PC-9 (cell line): ENCODE measurements at regions not wholly inside any gene's neighbourhood (a gene's known extent, or its start where the extent isn't known, plus 50 kb on each side); places are given as distances from the start of the nearest gene placed in this dataset.

ENCODE experiments used
- BruUV-seq: library from RNA; stranded (reverse); fragments of 400-500 nt; replicated peaks from 2 replicates; lab custom pipeline; 2021; lab: Mats Ljungman, UMichigan
- CTCF ChIA-PET: fragments of 300-600 bp; sonication (Branson Sonifier 250); formaldehyde crosslinking; loops from one replicate; lab custom pipeline; 2022; ENCODE audit warnings: antibody characterized with exemption; lab: Charles Lee
- POLR2A ChIA-PET: fragments of 300-600 bp; sonication (Branson Sonifier 250); formaldehyde crosslinking; loops from one replicate; lab custom pipeline; 2022; ENCODE audit warnings: antibody characterized with exemption; ENCODE audit not compliant: unreplicated experiment; lab: Charles Lee
- DNase-seq, 2 experiments: peaks; one replicate each; pipeline versions ENCODE4 v3.0.0 to v3.0.0-alpha.2; 2015 to 2022; ENCODE audit warnings: mixed read lengths in 1 of 2
- H2AFZ ChIP-seq: fragments of 200-600 bp; sonication (generic); 2 replicates; pipeline ENCODE4 v1.8.1; 2017; ENCODE audit warnings: antibody characterized with exemption
- H3F3A ChIP-seq: fragments of 200-600 bp; sonication (generic); 2 replicates; pipeline ENCODE4 v1.8.1; 2017; ENCODE audit warnings: antibody characterized with exemption, mild to moderate bottlenecking, low read depth; ENCODE audit not compliant: insufficient read depth
- H3K27ac ChIP-seq: fragments of 200-600 bp; sonication (generic); 2 replicates; pipeline ENCODE4 v1.6.1; 2016; ENCODE audit warnings: mixed run types
- H3K27me3 ChIP-seq: fragments of 200-600 bp; sonication (generic); 2 replicates; pipeline ENCODE4 v1.6.1; 2016; ENCODE audit warnings: low read depth, mixed run types; ENCODE audit not compliant: insufficient read depth
- H3K36me3 ChIP-seq: fragments of 200-600 bp; sonication (generic); 2 replicates; pipeline ENCODE4 v1.6.1; 2016; ENCODE audit warnings: low read depth, mixed run types
- H3K4me1 ChIP-seq: fragments of 200-600 bp; sonication (generic); replicated peaks from 2 replicates; pipeline ENCODE4 v1.6.1; 2016; ENCODE audit warnings: mixed run types; ENCODE audit not compliant: insufficient read depth
- H3K4me2 ChIP-seq: fragments of 200-600 bp; sonication (generic); 2 replicates; pipeline ENCODE4 v1.6.1; 2017; ENCODE audit warnings: mixed run types
- H3K4me3 ChIP-seq: fragments of 200-600 bp; sonication (generic); 2 replicates; pipeline ENCODE4 v1.6.1; 2016; ENCODE audit warnings: mixed run types
- H3K79me2 ChIP-seq: fragments of 200-600 bp; sonication (generic); 2 replicates; pipeline ENCODE4 v1.6.1; 2017; ENCODE audit warnings: low read depth, mixed run types
- H3K9me2 ChIP-seq: fragments of 200-600 bp; sonication (generic); 2 replicates; pipeline ENCODE4 v1.8.1; 2017; ENCODE audit warnings: mild to moderate bottlenecking; ENCODE audit not compliant: insufficient read depth
- H3K9me3 ChIP-seq: fragments of 200-600 bp; sonication (generic); 2 replicates; pipeline ENCODE4 v1.8.1; 2016; ENCODE audit warnings: low read depth; ENCODE audit not compliant: insufficient read depth
- H4K20me1 ChIP-seq: fragments of 200-600 bp; sonication (generic); 2 replicates; pipeline ENCODE4 v1.8.1; 2017; ENCODE audit not compliant: insufficient read depth
- CTCF ChIP-seq: fragments of 200-600 bp; sonication (generic); conservative IDR thresholded peaks from 2 replicates; pipeline ENCODE4 v1.6.1; 2017; ENCODE audit warnings: mixed run types, antibody characterized with exemption, mild to moderate bottlenecking, moderate library complexity
- EZH2 ChIP-seq: fragments of 200-600 bp; sonication (generic); IDR thresholded peaks from 2 replicates; pipeline ENCODE4 v1.8.0; 2017; ENCODE audit warnings: antibody characterized with exemption, low read depth
- intact Hi-C: fragments of 100-400 bp; cut with micrococcal nuclease; formaldehyde crosslinking; loops from one replicate; pipeline ENCODE4 v1.10.0; 2022; ENCODE audit not compliant: unreplicated experiment

DNA sequence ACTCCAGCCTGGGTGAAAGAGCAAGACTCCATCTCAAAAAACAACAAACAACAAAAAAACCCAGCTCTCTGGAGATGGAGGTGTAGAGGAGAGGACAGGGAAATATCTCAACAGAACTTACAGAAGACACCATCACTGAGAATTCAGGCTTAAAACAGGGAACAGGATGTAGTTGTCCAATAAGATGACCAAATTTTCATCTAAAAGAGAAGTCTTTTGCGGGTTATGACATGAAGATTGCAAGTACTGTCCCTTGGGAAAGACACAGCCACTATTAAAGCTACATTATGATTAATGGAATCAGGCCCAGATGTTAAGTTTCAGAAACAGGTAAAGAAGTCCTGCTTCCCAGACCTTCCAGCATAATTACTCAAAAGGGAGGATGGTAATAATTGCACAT, 235.2 kb upstream of the NRP1 start:
- intact Hi-C loops = loop anchor here (10.0 kb wide), 1 partner anchor 235 kb away; the partner anchor contains the start of gene NRP1
- Histone ChIP-seq H3K4me2 (no peak overlapping the region), H3F3A (0 out of 2 replicates have a peak, but pooled peaks cover 3% of the 10 kb centered on the region), H3K27me3 (no peaks in the 10 kb centered on the region), H3K27ac (no peak overlapping the region), H3K4me3 (no peak overlapping the region), H3K4me1 (peaks cover 9% of the 10 kb centered on the region; the same call in 1 of the 2 replicates), H2AFZ (no peak overlapping the region), H3K9me2 (no peaks in the 10 kb centered on the region), H4K20me1 (no peaks in the 10 kb centered on the region), H3K79me2 (no peaks in the 10 kb centered on the region), H3K36me3 (no peaks in the 10 kb centered on the region), H3K9me3 (no peaks in the 10 kb centered on the region)
- BruUV-seq = no TSS peak
- DNase-seq = no peak
- CTCF ChIA-PET = no interaction called here
- POLR2A ChIA-PET = no interaction called here
- TF ChIP-seq CTCF = no peak
- TF ChIP-seq EZH2 = no peak

DNA sequence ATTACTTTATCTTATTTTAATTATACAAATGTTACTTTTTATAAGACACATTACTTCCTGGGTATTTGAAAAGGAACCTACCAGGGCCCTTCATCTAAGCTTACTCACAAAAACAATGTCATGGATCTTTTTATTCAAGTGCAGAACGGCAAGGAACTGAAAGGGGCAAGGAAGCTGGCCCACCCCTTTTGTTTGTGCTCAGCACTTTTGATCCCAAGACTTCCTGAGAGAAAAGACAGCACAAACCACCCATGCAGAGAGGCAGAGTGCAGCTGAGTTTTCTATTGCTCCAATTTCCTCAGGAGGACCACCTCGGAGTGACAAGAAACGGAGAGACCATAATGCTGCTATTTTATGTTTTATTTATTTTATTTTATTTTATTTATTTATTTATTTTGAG, 232.0 kb upstream of the NRP1 start:
- no peaks in the 10 kb centered on the region for H3K79me2 ChIP-seq
- no peaks in the 10 kb centered on the region for H3K36me3 ChIP-seq
- H3K9me2 ChIP-seq = no peaks in the 10 kb centered on the region
- H3K4me2 ChIP-seq = no peak overlapping the region
- no peaks in the 10 kb centered on the region for H3F3A ChIP-seq
- no peak overlapping the region for H2AFZ ChIP-seq
- intact Hi-C loops = no loop called here
- no TSS peak for BruUV-seq
- no peaks in the 10 kb centered on the region for H3K27me3 ChIP-seq
- no peak for DNase-seq
- no peaks in the 10 kb centered on the region for H4K20me1 ChIP-seq
- TF ChIP-seq CTCF (no peak), EZH2 (no peak)
- no peak overlapping the region for H3K4me3 ChIP-seq
- ChIA-PET CTCF (no interaction called here), POLR2A (no interaction called here)
- H3K27ac ChIP-seq = no peak overlapping the region
- H3K9me3 ChIP-seq = no peaks in the 10 kb centered on the region
- peaks cover under 1% of the 10 kb centered on the region; the same call in 1 of the 2 replicates for H3K4me1 ChIP-seq

DNA sequence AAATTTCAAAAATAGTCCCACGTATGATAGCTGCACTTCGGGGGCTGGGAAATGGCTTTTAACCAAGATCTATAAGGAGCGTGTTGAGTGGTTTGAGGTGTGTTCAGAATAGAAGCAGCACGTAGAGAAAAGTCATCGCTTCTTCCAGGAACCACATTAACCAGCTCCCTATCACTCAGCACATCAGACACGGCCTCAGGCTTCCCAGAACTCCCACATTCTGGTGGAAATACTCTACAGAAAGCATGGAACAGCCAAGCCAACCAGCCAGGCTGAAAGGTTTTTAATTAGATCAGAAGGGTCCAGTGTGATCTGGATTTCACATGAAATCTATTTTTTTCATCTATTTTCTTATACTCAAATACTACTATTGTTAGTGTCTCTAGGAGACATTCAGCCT, 231.5 kb upstream of the NRP1 start:
- TF ChIP-seq EZH2 (no peak), CTCF (no peak)
- ChIA-PET CTCF (no interaction called here), POLR2A (no interaction called here)
- no peaks in the 10 kb centered on the region for H3K9me2 ChIP-seq
- H3K9me3 ChIP-seq = no peaks in the 10 kb centered on the region
- H3K4me1 ChIP-seq = no peaks in the 10 kb centered on the region
- H3F3A ChIP-seq = no peaks in the 10 kb centered on the region
- no peaks in the 10 kb centered on the region for H3K27me3 ChIP-seq
- no peak for DNase-seq
- no peak overlapping the region for H3K4me2 ChIP-seq
- no peaks in the 10 kb centered on the region for H3K36me3 ChIP-seq
- H3K27ac ChIP-seq = no peak overlapping the region
- no peaks in the 10 kb centered on the region for H4K20me1 ChIP-seq
- intact Hi-C loops = no loop called here
- BruUV-seq = no TSS peak
- no peak overlapping the region for H3K4me3 ChIP-seq
- no peaks in the 10 kb centered on the region for H3K79me2 ChIP-seq
- no peak overlapping the region for H2AFZ ChIP-seq
